Activated naive CD4-positive, alpha-beta T cell (primary cell): ENCODE measurements at regions not wholly inside any gene's neighbourhood (a gene's known extent, or its start where the extent isn't known, plus 50 kb on each side); places are given as distances from the start of the nearest gene placed in this dataset.

Source experiments
- DNase-seq, 4 experiments: peaks; one replicate each; lab custom pipeline; 2025; lab: John Stamatoyannopoulos, UW

DNA sequence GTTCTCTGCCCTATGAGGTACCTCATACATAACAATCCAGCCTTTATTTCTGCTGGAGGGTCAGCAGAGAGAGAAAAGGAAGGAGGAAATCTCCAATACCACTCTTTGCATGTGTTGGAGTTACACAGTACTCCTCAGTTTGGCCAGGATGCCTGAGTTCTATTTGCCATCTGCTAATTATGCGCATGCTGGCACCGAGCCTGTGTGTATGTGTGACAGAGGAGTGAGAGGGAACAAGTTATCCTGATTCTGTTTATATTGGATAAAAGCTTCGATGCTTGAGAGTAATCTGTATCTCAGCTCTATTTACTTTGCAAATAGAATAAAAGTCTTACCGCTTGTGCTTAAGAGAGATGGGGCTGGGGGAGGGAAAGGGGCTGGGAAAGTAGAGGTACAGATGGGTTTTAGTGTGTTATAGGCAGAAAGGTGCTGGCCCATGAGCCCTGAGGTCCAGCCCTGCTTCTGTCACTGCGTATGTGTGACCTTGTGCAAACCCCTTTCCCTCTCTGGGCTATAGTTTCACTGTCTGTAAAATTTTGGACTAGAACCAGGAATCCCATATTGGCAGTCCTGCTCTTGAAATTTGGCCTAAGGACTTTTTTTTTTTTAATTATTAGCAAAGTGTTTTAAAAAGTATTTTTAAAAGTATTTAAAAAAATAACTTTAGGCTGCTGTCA lies 54.5 kb upstream of the PLXNA2 start:
- DNase-seq, result no peak

DNA sequence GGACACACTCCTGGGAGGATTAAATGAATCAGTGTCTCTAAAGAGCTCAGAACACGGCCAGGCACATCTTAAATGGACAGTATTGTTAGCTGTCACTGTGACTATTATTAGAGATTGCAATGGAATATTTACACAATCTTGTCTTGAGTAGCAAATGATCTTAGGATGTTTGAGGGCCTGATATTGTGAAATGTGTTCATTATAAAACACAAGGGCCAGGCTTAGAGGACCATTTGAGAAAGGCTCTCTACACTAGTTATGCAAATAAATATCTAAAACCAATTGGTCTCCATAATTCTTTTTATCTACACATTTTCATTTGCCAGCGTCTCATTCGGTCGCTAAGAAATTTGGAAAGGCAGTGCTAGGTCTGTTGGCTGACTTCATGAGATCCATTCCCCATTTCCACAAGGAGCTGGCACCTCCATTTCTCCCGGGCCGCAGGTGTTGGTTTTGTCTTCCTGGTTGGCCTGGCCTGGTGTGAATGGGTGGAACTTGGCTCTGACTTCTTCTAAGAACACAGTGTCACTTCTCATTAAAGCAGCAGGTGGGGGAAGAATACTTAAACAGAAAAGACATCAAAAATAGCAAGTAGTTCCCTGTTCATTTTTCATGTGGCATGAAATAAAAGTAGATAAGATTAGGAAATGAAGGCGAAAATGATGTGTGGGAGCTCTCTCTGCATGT lies 56.0 kb upstream of the PLXNA2 start:
- DNase-seq, result no peak

DNA sequence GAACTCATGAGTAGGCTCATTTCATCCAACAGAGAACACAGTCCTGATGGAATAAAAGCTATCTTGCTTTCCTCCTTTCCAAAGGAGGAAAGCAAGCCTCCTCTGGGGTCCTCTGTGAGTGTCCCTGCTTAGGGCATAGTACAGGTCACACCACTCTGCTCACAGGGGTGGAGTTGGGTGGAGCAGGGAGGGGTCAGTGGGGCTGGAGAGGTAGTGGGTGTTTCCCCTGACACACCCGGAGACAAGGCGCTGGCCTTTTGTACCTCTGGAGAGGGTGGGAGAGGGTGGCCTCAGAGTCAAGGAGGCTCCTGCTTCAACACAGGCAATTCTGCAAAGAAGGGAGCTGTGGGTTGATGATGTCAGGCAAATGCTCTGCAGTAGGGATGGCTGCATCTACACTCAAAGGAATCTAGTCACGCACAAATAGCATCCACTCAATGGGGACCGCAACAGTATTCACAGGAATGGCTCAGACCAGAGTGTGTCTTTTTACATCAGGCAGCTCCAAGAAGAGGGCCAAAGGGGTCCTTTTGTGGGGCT lies 58.6 kb upstream of the PLXNA2 start:
- no peak for DNase-seq

DNA sequence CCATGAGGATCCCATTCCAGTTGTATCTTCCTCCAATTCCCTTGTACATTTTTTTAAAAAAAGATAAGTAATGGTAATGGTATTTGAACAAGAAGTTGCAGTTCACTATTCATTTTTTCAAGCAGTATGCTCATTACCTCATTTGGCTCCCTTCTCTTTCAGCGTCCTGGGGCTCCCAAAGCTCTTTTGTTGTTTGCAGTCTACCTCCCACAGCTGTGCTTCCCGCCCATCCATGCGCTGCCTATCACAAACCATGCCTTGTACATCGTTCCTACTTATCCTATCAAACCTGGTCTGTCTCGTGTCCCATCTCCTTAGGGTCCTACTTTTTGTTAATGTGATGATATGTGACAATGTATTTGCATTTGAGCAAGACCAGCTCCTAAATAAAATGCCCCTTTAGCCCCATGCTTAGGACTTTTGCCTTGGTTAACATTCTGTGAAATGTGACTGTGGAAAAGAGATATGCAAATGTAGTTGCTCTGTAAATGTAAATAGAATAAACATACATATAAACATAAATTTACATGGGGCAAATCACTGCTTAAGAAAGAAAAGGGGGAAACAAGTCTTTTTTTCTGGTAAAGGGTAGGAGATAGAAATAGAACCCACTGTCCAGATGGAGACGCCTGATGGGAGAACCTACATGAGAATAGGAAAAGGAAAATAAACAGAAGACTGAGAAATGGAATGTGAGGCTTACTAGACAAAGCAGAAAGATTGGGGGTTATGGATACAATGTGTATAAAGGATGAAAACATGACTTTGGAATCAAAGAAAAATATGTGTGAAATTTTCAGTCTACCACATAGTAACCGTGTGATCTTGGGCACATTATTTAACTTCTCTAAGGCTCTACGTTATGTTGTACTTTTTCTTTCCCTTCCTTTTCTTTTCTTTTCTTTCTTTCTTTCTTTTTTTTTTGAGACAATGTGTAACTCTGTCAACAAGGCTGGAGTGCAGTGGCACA lies 59.8 kb upstream of the PLXNA2 start:
- DNase-seq, result no peak

DNA sequence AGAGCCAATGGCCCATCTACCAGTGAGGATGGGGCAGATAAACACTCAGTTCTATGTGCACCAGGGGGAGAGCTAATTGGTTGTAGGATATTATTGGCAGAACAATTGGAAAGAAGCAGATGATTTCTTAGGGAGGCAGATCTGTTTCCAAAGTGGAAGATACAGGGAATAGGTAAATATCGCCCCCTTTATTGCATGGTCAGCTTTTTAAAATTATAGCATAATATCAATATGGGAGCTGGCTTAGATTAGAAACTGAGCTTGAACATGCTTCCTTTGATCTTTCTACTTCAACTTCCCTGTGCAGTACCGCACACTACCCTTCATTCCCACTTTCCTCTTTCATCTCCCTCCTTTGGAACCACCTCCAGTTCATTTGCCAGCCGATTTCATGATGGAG lies 64.0 kb upstream of the PLXNA2 start:
- no peak for DNase-seq

DNA sequence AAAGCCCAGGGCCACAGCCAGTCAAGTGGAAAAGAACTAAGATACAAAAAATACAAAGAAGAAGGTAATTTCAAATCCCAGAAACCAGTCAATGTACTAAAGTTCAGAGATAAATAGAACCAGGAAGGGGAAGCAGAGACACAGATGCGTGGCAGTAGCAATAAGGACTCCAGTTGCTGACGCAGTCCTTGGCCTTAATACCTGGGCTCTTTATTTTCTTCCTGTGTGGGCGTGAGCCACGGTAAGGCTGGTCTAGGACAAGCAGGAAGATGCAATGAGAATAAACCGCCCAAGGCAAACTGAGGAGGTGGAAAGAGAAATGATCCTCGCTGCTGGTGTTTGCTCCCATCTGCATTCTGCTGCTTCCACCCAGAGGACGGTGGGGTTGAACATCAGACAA lies 65.6 kb upstream of the PLXNA2 start:
- DNase-seq, result no peak

DNA sequence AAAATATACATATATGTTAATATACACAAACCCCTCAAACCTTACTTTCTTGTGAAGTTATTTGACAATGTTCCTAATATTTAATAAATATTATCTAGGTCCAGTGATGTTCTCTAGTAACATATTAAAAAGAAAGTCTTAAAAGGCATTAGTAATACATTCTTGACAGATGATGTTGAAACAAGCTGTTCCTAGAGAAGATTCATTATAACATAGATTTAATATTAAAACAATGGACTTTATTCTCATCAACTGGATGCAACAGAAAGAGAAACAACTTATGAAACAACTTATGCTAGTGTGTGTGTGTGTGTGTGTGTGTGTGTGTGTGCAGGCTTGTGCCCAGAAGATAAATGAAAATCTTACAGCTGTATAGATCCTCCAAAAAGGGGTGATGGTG lies 68.5 kb upstream of the PLXNA2 start:
- DNase-seq, result no peak

DNA sequence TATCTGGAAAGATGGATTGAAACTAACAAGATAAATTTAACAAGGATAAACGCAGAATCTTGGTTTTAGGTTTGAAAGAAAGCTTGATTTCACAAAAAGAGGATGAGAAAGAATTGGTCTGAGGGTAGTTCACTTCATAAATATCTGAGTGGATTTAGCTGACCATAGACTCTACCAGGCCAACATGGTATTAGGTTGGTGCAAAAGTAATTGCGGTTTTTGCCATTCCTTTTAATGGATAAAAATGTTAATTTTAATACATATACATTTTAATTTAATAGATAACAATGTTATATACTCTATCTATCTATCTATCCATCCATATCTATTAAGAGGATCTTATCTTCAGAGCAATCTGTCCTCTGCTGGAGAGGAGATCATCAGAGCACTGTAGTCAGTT lies 70.2 kb upstream of the PLXNA2 start:
- DNase-seq, result no peak

DNA sequence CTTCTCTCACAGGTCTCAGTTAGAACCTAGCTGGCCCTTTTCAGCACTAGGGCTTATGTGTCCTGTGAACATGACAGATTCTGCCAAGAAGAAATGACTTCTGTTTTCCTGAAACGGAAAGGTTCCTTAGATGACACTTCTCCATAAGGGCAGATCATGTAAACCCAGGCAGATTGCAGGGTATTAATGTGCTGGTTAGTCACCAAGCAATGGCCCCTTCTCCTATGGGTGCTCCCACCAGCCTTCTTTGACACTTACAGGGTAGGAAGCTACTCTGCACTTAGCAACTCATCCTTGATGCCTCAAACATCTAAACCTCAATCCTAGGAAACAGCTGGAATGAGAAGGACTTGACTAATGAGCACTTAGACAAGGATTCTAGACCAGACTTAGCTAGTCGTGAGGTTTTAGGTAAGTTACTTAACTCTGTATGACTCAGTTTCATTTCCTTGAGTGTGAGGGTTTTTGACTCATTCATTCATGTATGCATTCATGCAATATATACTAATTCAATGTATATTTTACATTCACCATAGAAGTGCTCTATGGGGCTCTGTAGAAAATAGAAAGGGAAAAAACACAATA lies 74.1 kb upstream of the PLXNA2 start:
- no peak for DNase-seq

DNA sequence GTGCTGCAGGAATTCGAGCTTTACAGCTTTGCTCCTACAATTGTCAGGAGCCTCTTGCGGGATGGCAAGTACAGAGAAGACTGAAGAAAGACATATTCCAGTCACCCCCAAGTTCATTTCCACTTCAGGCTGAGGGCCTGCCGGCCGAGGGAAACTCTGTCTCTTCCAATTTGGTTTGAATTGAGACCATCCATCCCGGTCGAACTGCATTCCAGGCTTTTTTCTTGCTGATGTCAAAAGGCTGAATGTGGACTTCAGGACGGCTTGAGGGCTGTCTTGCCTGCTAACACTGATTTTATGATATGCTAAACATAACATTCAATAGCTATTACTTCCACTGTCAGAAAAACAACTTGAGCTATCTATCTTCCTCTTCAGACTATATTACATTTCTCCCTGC lies 79.8 kb upstream of the PLXNA2 start:
- DNase-seq, result no peak

DNA sequence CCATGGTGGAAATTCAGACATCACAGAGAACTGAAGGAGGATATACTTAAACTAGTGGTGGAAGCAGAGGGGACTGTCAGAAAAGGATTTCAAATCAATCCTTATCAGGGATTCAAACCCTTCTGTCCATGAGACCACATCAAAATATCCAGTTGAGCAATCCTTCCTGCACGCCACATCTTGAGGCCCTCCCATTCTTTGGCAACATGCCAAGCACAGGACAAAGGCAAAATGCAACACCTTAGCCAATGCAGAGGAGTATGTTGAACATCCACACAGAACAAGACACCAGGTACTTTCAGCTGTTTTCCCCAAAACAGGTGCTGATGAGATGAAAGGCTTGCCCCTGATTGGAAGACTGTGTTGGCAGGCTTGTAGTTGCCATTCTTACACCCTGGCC lies 81.8 kb upstream of the PLXNA2 start:
- no peak for DNase-seq

DNA sequence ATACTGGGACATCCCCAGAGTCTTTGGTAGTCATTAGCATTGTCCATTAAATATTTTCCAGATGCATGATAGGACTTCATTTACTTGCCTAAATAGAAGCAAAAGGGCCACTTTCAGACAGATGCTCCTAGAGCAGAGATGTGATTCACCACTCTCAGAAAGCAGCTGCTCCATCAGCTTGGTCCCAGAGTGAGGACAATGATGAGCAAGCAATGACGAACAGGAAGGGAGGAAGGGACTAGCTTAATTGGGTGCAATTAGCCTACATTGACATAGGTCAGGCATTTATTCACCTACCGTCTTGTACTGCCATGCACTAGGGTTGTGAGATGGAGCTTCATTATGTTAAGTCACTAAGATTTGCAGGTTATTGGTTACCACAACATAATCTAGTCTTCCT lies 85.1 kb upstream of the PLXNA2 start:
- no peak for DNase-seq

DNA sequence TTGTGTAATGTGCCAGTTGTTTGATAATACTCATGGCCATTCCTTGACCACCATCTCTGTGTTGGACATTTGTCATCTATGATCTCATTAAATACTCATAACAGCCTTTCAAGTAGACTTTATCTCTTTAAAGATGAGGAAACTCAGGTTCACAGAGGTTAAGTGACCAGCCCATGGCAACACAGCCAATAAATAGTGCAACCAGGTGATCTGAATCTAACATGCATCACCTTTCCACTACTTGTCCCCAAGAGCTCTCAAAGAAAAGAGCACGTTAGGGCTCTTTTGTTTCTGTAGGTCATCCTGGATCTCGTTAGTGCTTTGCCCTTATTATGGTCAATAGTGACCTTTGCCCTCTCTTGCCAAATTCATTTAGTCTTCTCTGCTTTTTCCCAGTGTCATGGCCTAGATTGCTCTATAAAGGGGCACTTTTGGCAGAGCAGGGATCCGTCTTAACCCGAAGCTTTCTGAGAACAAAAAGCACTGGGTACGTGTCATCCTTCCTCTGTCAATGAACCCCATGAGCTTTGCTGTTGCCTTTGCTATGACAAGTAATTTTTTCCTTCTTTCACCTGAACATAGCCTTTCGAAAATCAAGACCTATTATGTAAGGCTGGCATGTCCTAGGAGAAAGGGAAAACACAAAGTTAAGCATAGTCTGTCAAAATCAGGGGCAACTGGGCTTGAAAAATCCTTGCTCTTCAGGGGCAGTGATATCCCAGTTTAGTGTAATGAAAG lies 88.0 kb upstream of the PLXNA2 start:
- DNase-seq, result no peak

DNA sequence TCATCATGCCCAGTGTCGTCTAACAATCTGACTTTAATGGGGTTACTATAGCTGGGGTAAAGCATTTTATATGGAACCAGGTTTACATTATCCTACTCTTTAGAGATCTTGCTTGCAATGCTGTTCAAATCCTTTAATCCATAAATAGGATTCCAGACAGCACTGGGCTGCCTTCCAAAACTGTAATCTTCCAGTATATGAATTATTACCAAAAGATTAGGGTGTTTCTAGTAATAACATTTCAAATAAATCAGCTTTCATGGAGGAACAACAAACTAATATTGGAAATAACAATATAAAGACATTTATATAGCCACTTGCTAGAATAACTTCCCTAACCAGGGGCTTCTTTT lies 88.6 kb upstream of the PLXNA2 start:
- no peak for DNase-seq

DNA sequence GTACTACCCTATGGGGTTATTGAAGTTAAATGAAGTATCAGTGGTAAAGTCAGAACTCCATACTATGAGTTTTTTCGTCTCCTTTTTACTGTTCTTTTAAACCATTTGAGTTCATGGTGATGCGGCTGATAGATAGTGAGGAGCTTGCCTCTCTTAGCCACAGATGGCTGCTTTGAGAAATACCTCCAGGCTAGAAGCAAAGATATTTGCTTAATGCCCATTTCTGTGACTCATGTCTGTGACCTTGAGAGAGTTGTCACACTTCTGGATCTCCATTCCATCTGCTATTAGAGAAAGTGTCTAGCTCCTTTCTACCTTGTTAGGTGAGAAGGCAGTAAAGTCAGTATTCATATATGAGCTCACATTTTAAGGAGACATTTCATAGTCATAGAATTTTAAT lies 89.5 kb upstream of the PLXNA2 start:
- no peak for DNase-seq

DNA sequence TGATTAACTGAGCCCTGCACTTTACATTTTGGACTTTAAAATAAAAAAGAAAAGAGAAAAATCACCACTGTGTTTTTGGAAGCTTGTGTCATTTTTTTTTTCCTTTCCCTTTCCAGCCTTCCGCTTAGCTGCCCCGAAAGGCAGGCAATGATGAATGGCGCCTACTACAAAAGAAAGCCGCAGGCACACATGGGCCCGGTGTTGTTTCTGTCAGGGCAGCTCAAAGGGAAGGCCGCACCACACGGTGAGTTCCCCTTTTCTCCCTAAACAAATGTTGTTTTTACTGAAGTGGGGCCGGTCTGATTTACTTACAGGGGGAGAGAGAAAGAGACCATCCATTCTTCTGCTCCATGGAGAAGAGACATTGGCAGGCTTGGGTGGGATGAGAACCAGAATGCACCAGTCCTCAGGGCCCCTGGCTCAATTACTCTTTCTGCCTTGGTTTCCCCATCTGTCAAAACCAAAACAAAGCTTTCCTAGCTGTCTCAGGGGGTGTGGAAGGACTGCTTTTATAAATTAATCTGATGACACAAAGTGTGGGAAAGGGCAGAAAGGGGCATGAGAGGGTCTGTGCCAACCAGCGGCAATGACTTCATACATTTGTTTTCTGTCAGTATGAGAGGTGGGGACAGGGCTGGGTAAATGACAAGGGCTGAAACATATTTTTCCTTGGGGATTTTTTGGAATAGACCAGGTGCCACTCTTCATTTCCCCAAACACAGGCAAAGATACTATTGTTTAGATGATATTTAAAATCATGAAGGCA lies 91.4 kb upstream of the PLXNA2 start:
- no peak for DNase-seq

DNA sequence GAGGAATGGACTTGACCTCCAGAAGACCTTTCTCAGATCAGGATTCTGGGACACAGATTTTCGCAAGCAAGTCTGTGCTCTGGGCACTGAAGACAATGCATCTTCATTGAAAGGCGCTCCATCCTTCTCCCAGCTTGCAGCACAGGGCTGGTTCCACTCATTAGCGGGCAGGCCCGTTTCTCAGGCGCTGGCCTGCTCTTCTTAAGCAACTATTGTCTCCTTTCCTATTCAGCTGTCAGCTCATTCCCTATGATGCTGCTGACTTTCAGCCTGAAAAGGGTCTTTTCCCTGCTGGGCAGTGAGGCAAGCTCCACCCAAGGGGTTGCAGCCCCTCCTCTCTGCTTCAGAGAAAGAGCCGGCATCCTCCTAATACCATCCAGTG lies 91.9 kb upstream of the PLXNA2 start:
- DNase-seq, result no peak

DNA sequence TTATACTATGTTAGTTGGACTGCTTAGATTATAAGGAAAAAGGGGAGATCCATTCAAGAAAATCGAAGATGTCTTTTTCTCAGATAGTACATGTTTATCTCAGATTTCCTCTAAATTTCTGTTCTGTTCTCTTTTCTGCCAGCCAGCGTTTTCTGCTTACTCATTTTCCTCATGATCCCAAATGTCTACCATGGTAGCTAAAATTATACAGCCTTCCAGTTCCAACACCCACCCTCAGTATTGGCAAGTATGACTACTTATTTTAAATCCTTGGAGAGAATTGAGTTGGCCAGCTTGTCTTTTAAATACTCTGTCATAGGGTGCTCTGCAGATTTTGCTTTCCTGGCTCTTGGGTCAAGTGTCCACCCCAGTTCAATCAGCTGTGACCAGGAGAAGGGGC lies 95.7 kb upstream of the PLXNA2 start:
- DNase-seq, result no peak

DNA sequence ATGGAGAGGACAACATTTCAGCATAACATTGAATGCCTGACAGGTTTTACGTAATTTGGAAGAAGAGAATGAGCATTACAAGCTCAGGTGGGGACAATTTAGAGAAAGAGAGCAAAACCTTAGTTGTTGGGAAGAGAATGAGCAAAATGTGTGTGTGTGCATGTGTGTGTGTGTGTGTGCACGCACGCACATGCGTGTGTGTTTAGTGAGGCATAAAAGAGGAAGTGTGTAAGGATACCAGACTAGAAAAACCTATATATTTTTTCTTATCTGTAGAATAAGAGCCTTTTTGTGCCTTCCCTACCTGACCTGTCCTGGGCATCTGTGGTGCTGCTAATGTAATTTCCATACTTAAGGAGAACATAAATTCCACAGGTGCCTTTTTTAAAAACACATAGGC lies 99.0 kb upstream of the PLXNA2 start:
- no peak for DNase-seq

DNA sequence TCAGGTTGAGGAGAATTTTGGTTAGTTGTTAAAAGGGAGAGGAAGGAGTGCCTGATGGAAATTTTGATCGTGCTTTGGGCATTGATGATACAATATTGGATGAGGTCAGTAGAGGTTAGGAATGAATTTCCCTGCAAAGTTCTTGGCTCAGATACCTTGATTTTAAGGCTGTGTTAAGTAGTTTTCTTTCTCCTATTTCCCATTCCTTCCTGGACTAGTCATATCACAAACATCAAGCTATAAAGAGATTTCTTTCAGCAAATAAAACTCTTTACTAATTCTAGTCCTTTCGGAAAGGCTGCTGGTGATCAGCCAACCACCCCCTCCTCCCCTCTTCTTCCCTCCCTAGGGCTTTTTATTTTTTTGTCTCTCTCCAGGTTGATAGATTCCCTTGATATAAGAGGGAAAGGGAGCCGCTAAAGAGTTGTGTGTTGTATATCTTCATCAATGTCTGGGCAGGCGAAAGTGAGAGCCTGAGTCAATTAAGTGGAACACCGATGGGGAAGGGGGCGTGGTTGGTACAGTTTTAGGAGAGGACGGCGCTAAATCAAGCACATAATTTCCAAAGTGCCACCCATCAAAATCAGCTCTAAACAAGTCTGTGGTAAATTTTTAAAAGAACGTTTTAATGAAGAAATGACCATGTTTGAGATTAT lies 100.1 kb upstream of the PLXNA2 start:
- DNase-seq, result no peak
